Common myeloid progenitor, CD34-positive (primary cell): ENCODE measurements at regions not wholly inside any gene's neighbourhood (a gene's known extent, or its start where the extent isn't known, plus 50 kb on each side); places are given as distances from the start of the nearest gene placed in this dataset.

Experiments
- CTCF ChIA-PET: fragments of 350-600 bp; sonication (Branson Sonifier 250); formaldehyde crosslinking; loops from one replicate; lab custom pipeline; 2021; ENCODE audit warnings: antibody characterized with exemption; lab: Charles Lee
- POLR2A ChIA-PET: fragments of 350-600 bp; sonication (Branson Sonifier 250); formaldehyde crosslinking; loops from one replicate; lab custom pipeline; 2021; ENCODE audit warnings: antibody characterized with exemption; lab: Charles Lee
- DNase-seq, 3 donors: peaks; one replicate each; pipeline versions ENCODE4 v3.0.0 to v3.0.0-alpha.2; 2013
- H3K27ac ChIP-seq, 2 experiments: 1 replicate in 1 of 2; 2 replicates in 1 of 2; pipeline ENCODE4 v1.7.0; 2013; ENCODE audit warnings: inconsistent platforms in 2 of 2, low read length in 2 of 2, mild to moderate bottlenecking in 2 of 2, low read depth in 1 of 2, moderate library complexity in 1 of 2; ENCODE audit not compliant: severe bottlenecking in 2 of 2, insufficient read depth in 1 of 2, poor library complexity in 1 of 2
- H3K27me3 ChIP-seq, 5 experiments: replicated peaks in 2 of 5; 1 replicate in 3 of 5; 2 replicates in 2 of 5; pipeline versions ENCODE4 v1.6.1 to v1.7.0; 2013; ENCODE audit warnings: low read length in 4 of 5, mild to moderate bottlenecking in 2 of 5, moderate library complexity in 2 of 5, inconsistent platforms in 1 of 5; ENCODE audit not compliant: insufficient read depth in 5 of 5, control insufficient read depth in 4 of 5
- H3K36me3 ChIP-seq, 4 experiments: 1 replicate in 2 of 4; 2 replicates in 2 of 4; pipeline versions ENCODE4 v1.6.1 to v1.7.0; 2013; ENCODE audit warnings: low read length in 3 of 4, control low read depth in 1 of 4, mild to moderate bottlenecking in 1 of 4; ENCODE audit not compliant: control insufficient read depth in 4 of 4, insufficient read depth in 4 of 4
- H3K4me1 ChIP-seq, 4 experiments: 1 replicate in 3 of 4; 2 replicates in 1 of 4; pipeline versions ENCODE4 v1.6.1 to v1.7.1; 2013; ENCODE audit warnings: low read length in 3 of 4, mild to moderate bottlenecking in 3 of 4, control low read depth in 1 of 4, inconsistent platforms in 1 of 4, moderate library complexity in 1 of 4; ENCODE audit not compliant: control insufficient read depth in 4 of 4, insufficient read depth in 4 of 4; ENCODE audit errors: control extremely low read depth in 1 of 4
- H3K4me3 ChIP-seq, 7 experiments: 1 replicate in 4 of 7; 2 replicates in 3 of 7; pipeline versions ENCODE4 v1.5.1 to v1.7.0; 2013; ENCODE audit warnings: mild to moderate bottlenecking in 7 of 7, low read length in 6 of 7, moderate library complexity in 6 of 7, inconsistent platforms in 2 of 7, low read depth in 2 of 7, control low read depth in 1 of 7; ENCODE audit not compliant: insufficient read depth in 4 of 7, control insufficient read depth in 1 of 7; ENCODE audit errors: extremely low read depth in 1 of 7
- H3K9me3 ChIP-seq, 5 experiments: 1 replicate in 4 of 5; 2 replicates in 1 of 5; pipeline versions ENCODE4 v1.6.1 to v1.7.1; 2013; ENCODE audit warnings: low read length in 4 of 5, mild to moderate bottlenecking in 2 of 5, inconsistent platforms in 1 of 5, low read depth in 1 of 5, moderate library complexity in 1 of 5; ENCODE audit not compliant: control insufficient read depth in 4 of 5, insufficient read depth in 2 of 5; ENCODE audit errors: control extremely low read depth in 1 of 5
- WGBS: methylation state at CpG from one replicate; pipeline ENCODE4 v1.1.5; 2013; ENCODE audit not compliant: insufficient coverage; 5-methylcytosine and 5-hydroxymethylcytosine counted together

- Histone ChIP-seq H3K9me3 (no peaks in the 10 kb centered on the region), H3K4me1 (no peaks in the 10 kb centered on the region), H3K36me3 (no peaks in the 10 kb centered on the region), H3K27ac (no peak overlapping the region), H3K4me3 (no peak overlapping the region), H3K27me3 (peaks cover 0 to 6% (median 3%) of the 10 kb centered on the region in 5 experiments)
- WGBS = no CpG with 5 or more reads among the region's 3 CpGs
- CTCF ChIA-PET = no interaction called here
- POLR2A ChIA-PET = no interaction called here
- DNase-seq = no peak
These were observed 205.1 kb upstream of the UGT8 start for GRCh38 chr4:114393295-114394038.

DNA sequence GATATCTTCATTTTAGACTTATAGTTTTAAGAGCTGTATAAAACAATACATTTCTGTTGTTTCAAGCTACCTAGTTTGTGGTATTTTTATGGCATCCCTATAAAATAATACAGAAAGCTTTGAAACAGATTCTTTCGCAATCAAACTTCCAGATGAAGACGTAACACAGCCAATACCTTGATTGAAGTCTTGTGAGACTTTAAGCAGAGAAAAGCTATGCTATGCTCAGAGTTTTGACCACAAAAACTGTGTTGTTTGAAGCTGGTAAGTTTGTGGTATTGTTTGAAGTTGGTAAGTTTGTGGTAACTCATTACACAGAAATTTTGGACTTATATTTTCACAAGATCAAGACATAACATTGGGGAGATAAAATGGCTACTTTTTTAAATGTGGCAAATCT, 201.8 kb upstream of the UGT8 start:
- Histone ChIP-seq H3K4me1 (no peaks in the 10 kb centered on the region), H3K27me3 (peaks cover 0 to 2% (median 0%) of the 10 kb centered on the region in 5 experiments), H3K36me3 (no peaks in the 10 kb centered on the region), H3K4me3 (no peak overlapping the region), H3K9me3 (no peaks in the 10 kb centered on the region), H3K27ac (no peak overlapping the region)
- CTCF ChIA-PET = interaction anchor here (0.9 kb wide), 1 partner anchor 19 kb away, joined by 3 read pairs; no protein-coding TSS in a partner anchor
- no peak for DNase-seq
- POLR2A ChIA-PET = no interaction called here
- WGBS = 100% methylated on average over 1 of the region's 2 CpGs

DNA sequence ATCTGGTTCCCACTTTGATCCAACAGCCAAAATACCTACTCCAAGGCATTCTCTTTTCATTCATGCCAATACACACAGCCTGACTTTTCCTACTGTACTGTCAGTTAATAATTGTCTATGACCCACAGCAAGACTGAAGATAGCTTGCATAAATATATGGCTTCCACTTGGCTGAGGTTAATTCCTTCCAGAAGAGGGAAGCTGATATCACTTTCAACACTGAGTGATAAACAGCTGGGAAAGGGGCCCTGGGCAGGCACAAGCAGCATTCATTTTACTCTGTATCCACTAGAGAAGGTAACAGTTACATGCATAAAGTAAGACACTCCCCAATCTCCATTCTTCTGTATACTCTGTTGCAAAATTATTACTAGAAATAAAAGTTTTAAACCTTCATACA, 200.2 kb upstream of the UGT8 start:
- H3K4me1 ChIP-seq = no peaks in the 10 kb centered on the region
- no peak overlapping the region for H3K4me3 ChIP-seq
- H3K27me3 ChIP-seq = peaks cover 0 to 2% (median 0%) of the 10 kb centered on the region in 5 experiments
- H3K9me3 ChIP-seq = no peaks in the 10 kb centered on the region
- no peak for DNase-seq
- H3K27ac ChIP-seq = no peak overlapping the region
- CTCF ChIA-PET = interaction anchor here (1.9 kb wide), 1 partner anchor 14 kb away, joined by 5 read pairs; no protein-coding TSS in a partner anchor
- H3K36me3 ChIP-seq = no peaks in the 10 kb centered on the region
- POLR2A ChIA-PET = no interaction called here

DNA sequence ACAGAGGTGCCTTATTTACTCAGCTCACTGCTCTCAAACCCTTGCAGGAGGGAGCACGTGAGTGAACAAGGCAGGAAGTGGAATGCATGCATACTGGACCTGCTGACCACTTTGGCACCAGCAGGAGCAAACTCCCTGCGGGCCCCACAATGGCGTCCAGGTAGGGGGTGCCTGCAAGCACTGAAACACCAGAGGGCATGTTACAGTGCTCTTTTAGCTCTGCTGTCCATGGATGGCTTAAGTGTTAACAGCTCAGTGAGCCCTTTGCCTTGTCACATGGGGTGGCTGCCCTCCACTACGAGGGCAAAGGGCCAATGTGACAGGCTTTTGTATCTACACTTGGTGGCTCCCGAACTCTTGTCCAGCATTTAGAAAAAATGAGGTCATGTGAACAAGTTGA, 199.5 kb upstream of the UGT8 start:
- ChIA-PET CTCF (interaction anchor here (1.1 to 1.9 kb wide), 2 partner anchors 11 to 15 kb away, joined by 4 to 5 read pairs; no protein-coding TSS in a partner anchor), POLR2A (no interaction called here)
- Histone ChIP-seq H3K27me3 (peaks cover 0 to 2% (median 0%) of the 10 kb centered on the region in 5 experiments), H3K9me3 (no peaks in the 10 kb centered on the region), H3K4me3 (no peak overlapping the region), H3K36me3 (no peaks in the 10 kb centered on the region), H3K4me1 (no peaks in the 10 kb centered on the region), H3K27ac (no peak overlapping the region)
- no peak for DNase-seq
- WGBS = 95% methylated on average over 3 of the region's 5 CpGs

DNA sequence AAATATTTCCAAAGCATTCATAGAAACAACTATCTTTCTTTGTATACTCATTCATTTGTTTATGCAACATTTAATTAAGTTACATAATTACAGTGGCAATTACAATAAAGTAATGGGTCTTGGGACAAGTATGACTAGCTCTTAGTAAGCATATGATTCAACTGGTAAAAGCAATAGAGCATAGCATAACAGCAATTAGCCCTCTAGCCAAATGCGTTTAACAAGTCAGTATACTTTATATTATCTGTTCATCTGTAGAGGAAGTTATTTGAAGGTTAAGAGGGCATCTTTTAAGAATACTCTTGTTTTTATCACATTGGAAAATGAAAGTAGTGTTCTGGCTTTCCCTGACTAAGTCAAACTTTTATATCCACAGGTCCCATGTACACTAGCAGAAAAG, 198.1 kb upstream of the UGT8 start:
- Histone ChIP-seq H3K27me3 (peaks cover 0 to 2% (median 0%) of the 10 kb centered on the region in 5 experiments), H3K27ac (no peak overlapping the region), H3K4me1 (no peaks in the 10 kb centered on the region), H3K9me3 (no peaks in the 10 kb centered on the region), H3K36me3 (no peaks in the 10 kb centered on the region), H3K4me3 (no peak overlapping the region)
- DNase-seq = no peak
- ChIA-PET CTCF (no interaction called here), POLR2A (no interaction called here)
- no CpG with 5 or more reads among the region's 1 CpG for WGBS

DNA sequence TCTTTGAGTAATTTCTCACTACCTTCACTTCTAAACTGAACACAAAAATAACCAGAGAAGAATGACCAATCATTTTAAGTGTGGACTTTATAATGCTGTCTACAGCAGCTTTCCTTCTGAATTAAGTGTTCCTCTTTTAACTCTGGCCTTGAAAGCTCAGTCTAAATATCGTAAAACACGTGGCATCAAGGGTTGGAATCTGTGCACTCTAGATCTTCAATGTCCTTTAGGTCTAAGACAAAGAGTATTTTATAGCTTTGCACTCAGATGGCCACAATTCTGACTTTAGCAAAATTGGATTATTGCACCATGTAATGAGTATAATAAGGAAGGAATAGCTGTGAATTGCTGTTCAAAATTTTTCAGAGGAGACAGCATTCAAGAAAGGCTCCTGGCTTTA, 197.1 kb upstream of the UGT8 start:
- H3K4me3 ChIP-seq = no peak overlapping the region
- POLR2A ChIA-PET = no interaction called here
- H3K36me3 ChIP-seq = no peaks in the 10 kb centered on the region
- no peaks in the 10 kb centered on the region for H3K4me1 ChIP-seq
- no peak overlapping the region for H3K27ac ChIP-seq
- no peak for DNase-seq
- no peaks in the 10 kb centered on the region for H3K9me3 ChIP-seq
- 88% methylated on average over 2 of the region's 2 CpGs for WGBS
- no peaks in the 10 kb centered on the region for H3K27me3 ChIP-seq
- CTCF ChIA-PET = interaction anchor here (0.9 kb wide), 1 partner anchor 13 kb away, joined by 3 read pairs; no protein-coding TSS in a partner anchor

DNA sequence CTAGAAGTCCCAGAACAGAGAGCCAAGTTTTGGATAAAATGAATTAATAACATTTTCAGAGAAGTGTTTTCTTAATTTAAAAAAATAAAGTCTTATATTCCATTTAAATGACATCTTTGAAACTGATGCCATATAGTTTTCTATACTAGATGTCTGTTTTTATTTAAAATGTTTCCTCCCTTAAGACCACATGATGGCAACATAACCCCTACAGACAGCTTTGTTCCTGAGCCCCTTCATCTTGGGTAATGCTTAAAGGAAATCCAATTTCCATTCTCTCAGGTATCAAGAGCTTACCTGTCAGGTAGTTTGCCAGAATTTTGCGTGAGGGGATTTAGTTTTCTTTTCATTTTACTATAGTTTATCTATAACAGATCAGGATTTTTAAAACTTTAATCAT, 181.4 kb upstream of the UGT8 start:
- no CpG with 5 or more reads among the region's 1 CpG for WGBS
- Histone ChIP-seq H3K36me3 (no peaks in the 10 kb centered on the region), H3K4me1 (no peaks in the 10 kb centered on the region), H3K27ac (no peak overlapping the region), H3K9me3 (no peaks in the 10 kb centered on the region), H3K4me3 (no peak overlapping the region), H3K27me3 (peaks cover 0 to 1% (median 0%) of the 10 kb centered on the region in 5 experiments)
- CTCF ChIA-PET = no interaction called here
- POLR2A ChIA-PET = no interaction called here
- DNase-seq = no peak
